A549 (cell line): ENCODE measurements at regions not wholly inside any gene's neighbourhood (a gene's known extent, or its start where the extent isn't known, plus 50 kb on each side); places are given as distances from the start of the nearest gene placed in this dataset.

ENCODE experiments used
- ATAC-seq, 2 experiments: fragments of 200-7000 bp in 1 of 2; fragments of >200 bp in 1 of 2; cut with Nextera tagmentation in 1 of 2; cut with Tn5 transposase in 1 of 2; 3 replicates each; pipeline versions ENCODE4 v1.8.0 to v1.9.1; 2018 to 2020; ENCODE audit warnings: mild to moderate bottlenecking in 1 of 2, moderate library complexity in 1 of 2
- CTCF ChIA-PET: fragments of 300-600 bp; sonication (Branson Sonifier 250); formaldehyde crosslinking; extraction: SDS; loops from one replicate; lab custom pipeline; 2021; ENCODE audit warnings: antibody characterized with exemption, inconsistent platforms; lab: Yijun Ruan, JAX
- POLR2A ChIA-PET: fragments of 350-600 bp; formaldehyde crosslinking; extraction: SDS; loops from one replicate; lab custom pipeline; 2021; ENCODE audit warnings: antibody characterized with exemption, inconsistent platforms; lab: Yijun Ruan, JAX
- DNase-seq, 2 experiments: peaks; one replicate each; pipeline versions ENCODE4 v3.0.0 to v3.0.0-alpha.2; 2011 to 2016; ENCODE audit warnings: low read depth in 1 of 2, low spot score in 1 of 2
- FAIRE-seq: peaks from 2 replicates; lab custom pipeline; 2011; peaks lifted over from hg19 to GRCh38; lab: Jason Lieb, UNC
- H3K27ac ChIP-seq, 2 experiments: fragments of >200 bp; sonication (Bioruptor Twin); formaldehyde crosslinking; 3 replicates each; pipeline ENCODE4 v1.5.1; 2016 to 2017
- H3K4me1 ChIP-seq: fragments of >200 bp; sonication (Bioruptor Twin); formaldehyde crosslinking; 3 replicates; pipeline ENCODE4 v1.6.1; 2016
- H3K4me2 ChIP-seq: fragments of >200 bp; sonication (Bioruptor Twin); formaldehyde crosslinking; 3 replicates; pipeline ENCODE4 v1.6.1; 2016
- H3K4me3 ChIP-seq: fragments of >200 bp; sonication (Bioruptor Twin); formaldehyde crosslinking; 3 replicates; pipeline ENCODE4 v1.5.1; 2016
- H3K9me3 ChIP-seq: fragments of >200 bp; sonication (Bioruptor Twin); formaldehyde crosslinking; 3 replicates; pipeline ENCODE4 v1.6.1; 2016
- FOSB ChIP-seq: fragments of 250-450 bp; sonication (Bioruptor Pico); IDR thresholded peaks from 2 replicates; pipeline ENCODE4 v1.5.0; 2020; ENCODE audit warnings: mild to moderate bottlenecking, moderate library complexity
- FOSL2 ChIP-seq, 2 experiments: fragments of 450-650 bp in 1 of 2; fragments of >200 bp in 1 of 2; sonication (Bioruptor Twin) in 1 of 2; formaldehyde crosslinking; IDR thresholded peaks; 2 replicates each; pipeline versions ENCODE4 v1.5.0 to v1.6.1; 2016 to 2020; ENCODE audit warnings: mild to moderate bottlenecking in 1 of 2, moderate library complexity in 1 of 2
- FOXS1 ChIP-seq: fragments of 250-450 bp; sonication (Bioruptor Pico); IDR thresholded peaks from 2 replicates; pipeline ENCODE4 v1.5.0; 2020; ENCODE audit warnings: mild to moderate bottlenecking, moderate library complexity
- GATA3 ChIP-seq: IDR thresholded peaks from 2 replicates; pipeline ENCODE4 v1.6.1; 2012; ENCODE audit warnings: borderline replicate concordance
- HDAC2 ChIP-seq: fragments of 200-600 bp; sonication (generic); IDR thresholded peaks from 2 replicates; pipeline ENCODE4 v1.6.1; 2016
- HEYL ChIP-seq: fragments of 250-450 bp; sonication (Bioruptor Pico); IDR thresholded peaks from 2 replicates; pipeline ENCODE4 v1.8.0; 2021; ENCODE audit warnings: mild to moderate bottlenecking, moderate library complexity
- HMGXB4 ChIP-seq: fragments of 250-450 bp; sonication (Bioruptor Pico); IDR thresholded peaks from 2 replicates; pipeline ENCODE4 v1.5.0; 2021; ENCODE audit warnings: mild to moderate bottlenecking, moderate library complexity, borderline replicate concordance
- HOXB13 ChIP-seq: fragments of 250-450 bp; sonication (Bioruptor Pico); IDR thresholded peaks from 2 replicates; pipeline ENCODE4 v1.5.0; 2020; ENCODE audit warnings: low read depth, mild to moderate bottlenecking, moderate library complexity
- JUNB ChIP-seq: fragments of >200 bp; sonication (Bioruptor Twin); formaldehyde crosslinking; IDR thresholded peaks from 2 replicates; pipeline ENCODE4 v1.6.1; 2016
- MAZ ChIP-seq: fragments of 150-350 bp; IDR thresholded peaks from 2 replicates; pipeline ENCODE4 v1.6.1; 2014; ENCODE audit warnings: antibody characterized with exemption, low read depth, low read length, borderline replicate concordance
- POLR2A ChIP-seq: IDR thresholded peaks from 2 replicates; pipeline ENCODE4 v1.6.1; 2012; ENCODE audit warnings: mild to moderate bottlenecking, low read length
- POLR2AphosphoS2 ChIP-seq: conservative IDR thresholded peaks from 2 replicates; pipeline ENCODE4 v1.6.1; 2012; ENCODE audit warnings: low read length, improper control_type of control experiment, inconsistent platforms
- RARB ChIP-seq: fragments of 250-450 bp; sonication (Bioruptor Pico); IDR thresholded peaks from 2 replicates; pipeline ENCODE4 v1.8.0; 2021; ENCODE audit warnings: mild to moderate bottlenecking, moderate library complexity
- RFX5 ChIP-seq: fragments of 450-650 bp; IDR thresholded peaks from 2 replicates; pipeline ENCODE4 v1.7.1; 2014; ENCODE audit warnings: antibody characterized with exemption, mild to moderate bottlenecking, moderate library complexity
- TFCP2L1 ChIP-seq: fragments of 250-450 bp; sonication (Bioruptor Pico); IDR thresholded peaks from 2 replicates; pipeline ENCODE4 v1.5.0; 2021; ENCODE audit warnings: mild to moderate bottlenecking
- ZFP36 ChIP-seq: fragments of 450-650 bp; IDR thresholded peaks from 2 replicates; pipeline ENCODE4 v1.6.1; 2014; ENCODE audit warnings: borderline replicate concordance; ENCODE audit not compliant: partially characterized antibody
- ZNF302 ChIP-seq: fragments of 250-450 bp; sonication (Bioruptor Pico); IDR thresholded peaks from 2 replicates; pipeline ENCODE4 v1.9.0; 2021; ENCODE audit warnings: inconsistent platforms, mild to moderate bottlenecking, moderate library complexity
- ZSCAN20 ChIP-seq: fragments of 250-450 bp; sonication (Bioruptor Pico); IDR thresholded peaks from 2 replicates; pipeline ENCODE4 v1.8.0; 2022; ENCODE audit warnings: mild to moderate bottlenecking, moderate library complexity
- WGBS: methylation state at CpG from one replicate; pipeline ENCODE4 v1.1.6; 2017; ENCODE audit errors: missing lambda C conversion rate; 5-methylcytosine and 5-hydroxymethylcytosine counted together
- TF ChIP-seq, protein P1 (sequence below): IDR thresholded peaks from 2 replicates; pipeline ENCODE4 v1.6.1; 2012
- TF ChIP-seq, protein P2 (sequence below): fragments of 150-350 bp; IDR thresholded peaks from 2 replicates; pipeline ENCODE4 v1.6.1; 2014; ENCODE audit warnings: low read depth, mild to moderate bottlenecking, low read length
- TF ChIP-seq, protein P3 (sequence below): fragments of 250-450 bp; sonication (Bioruptor Pico); IDR thresholded peaks from 2 replicates; pipeline ENCODE4 v1.5.0; 2020; ENCODE audit warnings: low read depth, mild to moderate bottlenecking, moderate library complexity

- H3K4me3 ChIP-seq: no peak overlapping the region
- POLR2A ChIA-PET: no interaction called here
- H3K27ac ChIP-seq: no peak overlapping the region
- ATAC-seq (no peak), DNase-seq (no peak), FAIRE-seq (no peak)
- CTCF ChIA-PET: no interaction called here
- TF ChIP-seq TFCP2L1 (CRISPR knock-in tag): no peak
- TF ChIP-seq, protein P1, sequence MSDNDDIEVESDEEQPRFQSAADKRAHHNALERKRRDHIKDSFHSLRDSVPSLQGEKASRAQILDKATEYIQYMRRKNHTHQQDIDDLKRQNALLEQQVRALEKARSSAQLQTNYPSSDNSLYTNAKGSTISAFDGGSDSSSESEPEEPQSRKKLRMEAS: no peak
- TF ChIP-seq JUNB: no peak
- TF ChIP-seq ZFP36: no peak
- TF ChIP-seq, protein P2, sequence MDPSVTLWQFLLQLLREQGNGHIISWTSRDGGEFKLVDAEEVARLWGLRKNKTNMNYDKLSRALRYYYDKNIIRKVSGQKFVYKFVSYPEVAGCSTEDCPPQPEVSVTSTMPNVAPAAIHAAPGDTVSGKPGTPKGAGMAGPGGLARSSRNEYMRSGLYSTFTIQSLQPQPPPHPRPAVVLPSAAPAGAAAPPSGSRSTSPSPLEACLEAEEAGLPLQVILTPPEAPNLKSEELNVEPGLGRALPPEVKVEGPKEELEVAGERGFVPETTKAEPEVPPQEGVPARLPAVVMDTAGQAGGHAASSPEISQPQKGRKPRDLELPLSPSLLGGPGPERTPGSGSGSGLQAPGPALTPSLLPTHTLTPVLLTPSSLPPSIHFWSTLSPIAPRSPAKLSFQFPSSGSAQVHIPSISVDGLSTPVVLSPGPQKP: no peak
- TF ChIP-seq RFX5: no peak
- no peak for TF ChIP-seq FOSL2 (IDR thresholded peaks at IDR 0.05)
- no peak for TF ChIP-seq FOSL2 (CRISPR knock-in tag; IDR thresholded peaks at IDR 0.05)
- no peak overlapping the region for H3K4me2 ChIP-seq
- H3K4me1 ChIP-seq: no peaks in the 10 kb centered on the region
- H3K9me3 ChIP-seq: peaks cover 7% of the 10 kb centered on the region; the same call in 2 of the 3 replicates
Observed at GRCh38 chr12:61072717-61073116, 1187.5 kb upstream of the USP15 start.

DNA sequence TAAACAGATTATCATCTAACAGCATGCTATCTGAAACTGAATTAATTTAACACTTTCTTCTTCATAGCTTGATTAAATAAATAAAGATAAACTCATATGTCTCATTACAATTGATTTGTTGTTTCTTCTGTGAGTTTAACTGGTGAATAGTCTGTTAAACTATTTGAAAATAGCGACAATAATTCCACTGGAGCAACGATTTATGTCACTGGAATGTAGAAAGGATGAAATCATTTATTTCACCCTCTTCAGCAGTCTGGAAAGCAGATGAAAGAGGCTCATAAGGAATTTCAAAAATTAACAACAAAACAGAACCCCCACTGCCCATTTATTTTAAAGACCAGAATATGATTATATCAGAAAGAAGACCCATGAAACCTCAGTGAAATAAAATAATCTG is 1165.1 kb upstream of the USP15 start:
- FAIRE-seq: no peak
- no peak for TF ChIP-seq HEYL
- no peak for TF ChIP-seq FOXS1 (CRISPR knock-in tag)
- TF ChIP-seq GATA3: no peak
- no peak for TF ChIP-seq MAZ
- no peak for TF ChIP-seq POLR2A
- no peak for TF ChIP-seq RARB (CRISPR knock-in tag)
- no peak for TF ChIP-seq POLR2AphosphoS2
- TF ChIP-seq, protein P3, sequence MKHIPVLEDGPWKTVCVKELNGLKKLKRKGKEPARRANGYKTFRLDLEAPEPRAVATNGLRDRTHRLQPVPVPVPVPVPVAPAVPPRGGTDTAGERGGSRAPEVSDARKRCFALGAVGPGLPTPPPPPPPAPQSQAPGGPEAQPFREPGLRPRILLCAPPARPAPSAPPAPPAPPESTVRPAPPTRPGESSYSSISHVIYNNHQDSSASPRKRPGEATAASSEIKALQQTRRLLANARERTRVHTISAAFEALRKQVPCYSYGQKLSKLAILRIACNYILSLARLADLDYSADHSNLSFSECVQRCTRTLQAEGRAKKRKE (CRISPR knock-in tag): no peak
- no peak for TF ChIP-seq ZSCAN20 (CRISPR knock-in tag)
- no peak for TF ChIP-seq FOSB (CRISPR knock-in tag)
- TF ChIP-seq HDAC2: no peak
- no peak for TF ChIP-seq HMGXB4 (CRISPR knock-in tag)
- H3K4me3 ChIP-seq: no peak overlapping the region
- H3K4me2 ChIP-seq: no peak overlapping the region
- CTCF ChIA-PET: no interaction called here
- 0% methylated on average over 2 of the region's 2 CpGs for WGBS
- DNase-seq: no peak
- H3K9me3 ChIP-seq: peaks cover 6% of the 10 kb centered on the region; the same call in 1 of the 3 replicates
- H3K4me1 ChIP-seq: no peaks in the 10 kb centered on the region
- no peak overlapping the region for H3K27ac ChIP-seq
- POLR2A ChIA-PET: no interaction called here
- no peak for ATAC-seq

GRCh38 chr12:61098031-61098580 is 1162.1 kb upstream of the USP15 start:
- no peak for ATAC-seq
- H3K9me3 ChIP-seq: peaks cover 9% of the 10 kb centered on the region; the same call in 1 of the 3 replicates
- no peak overlapping the region for H3K27ac ChIP-seq
- DNase-seq: no peak
- no peak overlapping the region for H3K4me3 ChIP-seq
- ChIA-PET CTCF (no interaction called here), POLR2A (no interaction called here)
- FAIRE-seq: no peak
- WGBS: 23% methylated on average over 7 of the region's 7 CpGs
- no peak overlapping the region for H3K4me2 ChIP-seq
- H3K4me1 ChIP-seq: no peaks in the 10 kb centered on the region
- no peak for TF ChIP-seq HOXB13 (CRISPR knock-in tag)
- no peak for TF ChIP-seq ZNF302 (CRISPR knock-in tag)
- no peak for TF ChIP-seq ZFP36
